SHP77 treated with DMSO at 0.1 percent for 48 hours (cell line): ENCODE measurements at regions not wholly inside any gene's neighbourhood (a gene's known extent, or its start where the extent isn't known, plus 50 kb on each side); places are given as distances from the start of the nearest gene placed in this dataset.
"Not testable (repeated sequence)": the region's sequence is repeated elsewhere in the genome, so short reads cannot be mapped to it uniquely, and the experiment has no call there.

Experiments used
- DNase-seq: peaks from one replicate; lab custom pipeline; 2025; lab: John Stamatoyannopoulos, UW

DNA sequence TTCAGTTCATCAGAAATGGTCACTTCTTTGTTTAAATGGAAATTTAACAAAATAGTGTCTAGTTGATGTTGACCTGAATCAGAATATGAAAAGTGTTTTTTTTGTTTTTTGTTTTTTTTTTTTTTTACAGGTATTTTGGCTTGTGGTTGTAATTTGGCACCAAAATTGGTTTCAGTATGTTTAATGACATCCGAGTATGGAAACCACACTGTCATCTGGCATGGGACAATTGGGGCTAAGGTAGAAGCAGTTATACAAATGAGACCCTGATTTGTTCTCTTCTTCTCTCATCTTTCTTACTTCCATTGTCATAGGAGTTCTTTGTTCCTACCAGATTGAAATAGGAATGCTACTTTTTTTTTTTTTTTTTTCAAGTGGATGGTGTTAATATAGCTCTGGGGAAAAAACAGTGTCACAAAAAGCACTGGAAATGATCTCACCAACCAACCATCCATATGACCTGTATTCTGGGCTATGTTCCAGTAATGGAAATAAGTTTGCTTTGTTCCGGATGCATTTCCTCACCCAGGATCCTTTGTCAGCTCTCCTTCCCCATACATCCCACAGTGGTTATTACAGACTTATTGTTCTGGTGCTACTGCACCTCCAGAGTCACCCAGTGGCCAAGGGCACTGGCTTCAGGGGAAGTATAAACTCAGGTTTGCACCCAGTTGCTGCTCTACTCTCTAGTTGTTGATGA lies 95.8 kb downstream of the ATXN3L start:
- peak; percentile 37 for DNase-seq

DNA sequence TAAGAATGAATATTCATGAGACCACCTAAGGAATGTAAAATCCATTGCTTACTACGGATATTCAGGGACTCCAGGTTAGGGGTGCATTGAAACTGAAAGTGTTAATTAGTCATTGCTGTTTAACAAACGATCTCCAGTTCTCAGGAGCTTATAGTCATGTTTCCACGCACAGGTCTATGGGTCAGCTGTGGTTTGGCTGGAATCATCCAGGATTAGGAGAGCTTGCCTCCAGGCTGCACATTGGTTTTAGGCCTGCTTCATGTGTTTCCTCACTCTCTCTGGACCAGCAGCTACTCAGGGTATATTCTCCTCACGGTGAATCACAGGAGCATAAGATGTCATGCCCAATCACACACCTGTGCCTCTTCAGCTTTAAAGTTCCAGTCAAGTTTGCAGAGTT lies 98.9 kb downstream of the ATXN3L start:
- DNase-seq = no peak

- no peak for DNase-seq
Observed at GRCh38 chrX:13219991-13220764, 99.7 kb downstream of the ATXN3L start.

DNA sequence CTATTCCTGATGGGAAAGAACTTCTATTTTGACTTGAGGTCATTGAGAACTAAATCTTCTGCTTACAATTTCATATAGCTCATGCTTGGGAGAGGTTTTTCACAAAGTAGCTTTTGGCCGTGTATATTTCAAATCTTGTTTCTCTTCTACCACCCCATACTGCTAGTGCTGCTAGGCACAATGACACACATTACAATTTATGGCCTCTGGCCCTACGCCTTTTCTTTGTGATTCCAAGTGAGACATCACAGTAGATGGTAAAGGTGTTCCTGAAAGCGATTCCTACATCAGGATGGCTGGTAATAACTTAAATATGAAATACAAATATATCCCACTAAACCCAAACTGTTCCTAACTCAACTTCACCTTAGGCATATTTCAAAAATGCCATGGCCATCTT lies 101.1 kb downstream of the ATXN3L start:
- DNase-seq = no peak

DNA sequence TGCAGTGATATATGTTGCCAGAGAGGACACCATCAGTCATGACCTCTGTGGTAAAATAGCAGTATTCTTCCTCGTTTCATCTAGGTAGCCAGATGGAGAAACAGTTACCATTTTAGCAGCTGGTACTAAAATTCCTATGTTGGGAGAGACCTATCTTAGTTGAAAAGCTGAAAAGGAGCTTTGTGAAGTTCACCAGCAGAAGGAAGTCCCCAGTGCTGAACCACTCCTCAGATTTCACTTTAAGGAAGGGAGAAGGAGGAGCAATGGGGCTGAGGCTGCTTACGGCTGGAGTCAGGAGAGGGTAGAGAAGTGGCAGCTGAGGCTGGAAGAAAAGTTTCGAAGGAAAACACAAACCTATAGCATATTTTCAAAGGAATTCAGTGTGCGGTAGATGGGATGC lies 103.7 kb downstream of the ATXN3L start:
- no peak for DNase-seq

GRCh38 chrX:13215729-13216128 lies 104.1 kb downstream of the ATXN3L start:
- DNase-seq = no peak

- DNase-seq = no peak
Observed at GRCh38 chrX:13212191-13212651, 107.6 kb downstream of the ATXN3L start.

GRCh38 chrX:13210142-13210541 lies 109.7 kb downstream of the ATXN3L start:
- DNase-seq = not testable (repeated sequence)

- not testable (repeated sequence) for DNase-seq
Observed at GRCh38 chrX:13209704-13210103, 110.1 kb downstream of the ATXN3L start.

GRCh38 chrX:13208281-13208935 lies 111.4 kb downstream of the ATXN3L start:
- DNase-seq = no peak

GRCh38 chrX:13203271-13203670 lies 116.6 kb downstream of the ATXN3L start:
- no peak for DNase-seq

GRCh38 chrX:13201605-13202219 lies 118.1 kb downstream of the ATXN3L start:
- DNase-seq = no peak

DNA sequence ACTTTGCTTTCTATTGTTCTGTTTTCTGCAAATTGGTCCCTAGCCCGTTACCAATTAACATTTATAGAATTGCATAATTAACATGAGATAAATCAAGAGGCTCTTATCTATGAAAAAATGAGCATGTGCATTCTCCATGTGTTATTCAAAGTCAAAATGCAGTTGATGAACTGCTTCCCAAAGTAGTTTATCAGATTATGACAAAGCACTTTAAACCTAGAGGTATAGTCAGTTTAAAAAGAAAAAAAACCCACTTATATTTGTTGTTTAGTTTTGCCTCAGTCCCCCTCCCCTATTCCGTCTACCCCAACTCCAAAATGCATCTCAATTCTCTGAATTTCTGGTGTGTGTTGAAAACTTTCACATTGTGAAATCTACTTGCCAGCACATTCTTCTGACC lies 119.5 kb downstream of the ATXN3L start:
- no peak for DNase-seq

DNA sequence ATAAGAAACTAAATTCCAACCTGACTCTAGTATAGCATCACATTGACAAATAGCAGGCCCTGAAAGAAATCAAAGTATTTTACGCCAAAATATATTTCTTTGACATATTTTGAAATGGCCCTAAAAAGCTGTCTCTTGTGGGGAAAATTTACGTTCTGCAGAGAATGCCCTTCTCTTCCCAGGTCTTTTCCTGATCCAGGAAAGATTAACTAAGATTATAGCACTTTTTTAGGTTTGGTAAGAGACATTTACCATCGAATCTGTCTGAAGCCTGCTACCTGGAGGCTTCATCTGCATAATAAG lies 121.1 kb downstream of the ATXN3L start:
- no peak for DNase-seq

GRCh38 chrX:13198056-13198761 lies 121.6 kb downstream of the ATXN3L start:
- no peak for DNase-seq

GRCh38 chrX:13196782-13197181 lies 123.1 kb downstream of the ATXN3L start:
- DNase-seq = no peak

GRCh38 chrX:13195340-13195739 lies 124.5 kb downstream of the ATXN3L start:
- DNase-seq = no peak

DNA sequence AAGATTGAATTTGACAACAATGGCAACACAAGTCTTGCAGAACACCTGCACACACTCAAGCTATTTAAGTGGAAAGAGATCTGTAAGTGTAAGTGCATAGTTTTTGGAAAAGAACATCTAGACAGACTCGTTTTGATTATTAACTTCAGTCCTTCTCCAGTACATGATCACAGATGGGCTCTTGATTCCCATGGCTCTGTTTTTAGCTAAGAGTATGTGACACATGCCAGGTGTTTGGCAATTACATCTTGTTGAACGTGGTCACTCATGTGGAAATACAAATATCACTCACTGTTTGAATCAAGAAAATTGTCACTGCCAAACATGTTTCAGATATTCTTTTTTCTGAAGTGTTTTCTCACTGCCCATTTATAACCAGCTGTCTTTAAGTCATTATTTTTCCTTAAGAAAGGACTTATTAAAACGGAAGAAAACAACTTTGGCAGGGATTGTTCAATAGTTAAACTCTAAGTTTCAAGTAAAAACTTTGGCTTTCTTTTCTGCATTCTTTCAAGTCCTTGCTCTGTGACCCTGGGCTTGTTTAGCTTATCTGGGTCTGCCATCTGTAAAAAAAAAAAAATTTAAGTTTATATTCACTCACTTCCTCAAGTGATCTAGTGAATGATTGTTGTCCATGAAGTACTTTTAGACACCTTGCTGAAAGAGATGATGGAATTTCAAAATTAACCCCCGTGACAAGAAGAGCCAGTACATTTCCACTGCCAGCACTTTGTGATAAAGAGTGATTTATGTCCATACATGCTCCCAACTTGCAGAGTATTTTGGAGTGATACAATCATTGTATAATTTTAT lies 125.4 kb downstream of the ATXN3L start:
- peak; percentile 74 for DNase-seq

GRCh38 chrX:13190051-13190450 lies 129.8 kb downstream of the ATXN3L start:
- no peak for DNase-seq

DNA sequence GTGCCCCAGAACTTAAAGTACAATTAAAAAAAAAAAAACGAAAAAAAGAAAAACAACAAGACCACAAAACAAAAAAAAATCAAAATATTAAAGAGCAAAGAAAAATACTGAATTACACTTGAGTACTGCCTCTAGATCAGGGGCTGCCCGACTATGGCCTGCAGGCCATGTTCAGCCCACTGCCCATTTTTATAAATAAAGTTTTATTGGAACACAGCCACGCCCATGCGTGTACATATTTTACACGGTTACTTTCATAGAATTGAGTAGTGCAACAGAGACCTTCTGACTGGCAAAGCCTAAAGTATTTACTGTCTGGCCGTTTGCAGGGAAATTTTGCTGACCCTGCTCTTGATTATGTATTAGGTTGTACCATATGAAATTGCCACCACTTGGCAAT lies 130.5 kb downstream of the ATXN3L start:
- DNase-seq = no peak

- no peak for DNase-seq
Observed at GRCh38 chrX:13188731-13189309, 131.0 kb downstream of the ATXN3L start.
